GM10266 (cell line): ENCODE measurements at regions not wholly inside any gene's neighbourhood (a gene's known extent, or its start where the extent isn't known, plus 50 kb on each side); places are given as distances from the start of the nearest gene placed in this dataset.
A peak's percentile ranks its signal among the peaks of the same experiment; 100 is the strongest.
"Not testable (repeated sequence)": the region's sequence is repeated elsewhere in the genome, so short reads cannot be mapped to it uniquely, and the experiment has no call there.

ENCODE experiments used
- DNase-seq: peaks from one replicate; pipeline ENCODE4 v3.0.0; 2012; ENCODE audit errors: extremely low spot score
- TF ChIP-seq, protein P1 (sequence below): IDR thresholded peaks from 2 replicates; pipeline ENCODE4 v1.5.1; 2012; ENCODE audit warnings: mild to moderate bottlenecking, low read depth; ENCODE audit not compliant: control insufficient read depth, insufficient read depth; ENCODE audit errors: missing control alignments

DNA sequence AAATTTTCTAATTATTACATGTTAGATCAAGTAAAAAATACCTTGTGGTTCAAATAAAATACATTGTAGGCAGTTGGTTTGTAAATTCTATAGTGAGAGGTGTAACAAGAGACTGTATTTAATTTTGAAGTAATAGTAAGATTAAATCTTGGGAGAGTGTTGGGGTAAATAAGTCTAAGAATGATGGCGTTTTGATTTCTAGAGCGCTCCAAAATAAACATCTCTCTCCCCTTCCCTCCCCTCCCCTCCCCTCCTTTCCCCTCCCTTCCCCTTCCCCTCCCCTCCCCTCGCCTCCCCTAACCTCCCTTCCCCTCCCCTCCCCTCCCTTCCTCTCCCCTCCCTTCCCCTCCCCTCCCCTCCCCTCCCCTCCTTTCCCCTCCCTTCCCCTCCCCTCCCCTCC is 200.6 kb upstream of the EEF2KMT start:
- TF ChIP-seq, protein P1, sequence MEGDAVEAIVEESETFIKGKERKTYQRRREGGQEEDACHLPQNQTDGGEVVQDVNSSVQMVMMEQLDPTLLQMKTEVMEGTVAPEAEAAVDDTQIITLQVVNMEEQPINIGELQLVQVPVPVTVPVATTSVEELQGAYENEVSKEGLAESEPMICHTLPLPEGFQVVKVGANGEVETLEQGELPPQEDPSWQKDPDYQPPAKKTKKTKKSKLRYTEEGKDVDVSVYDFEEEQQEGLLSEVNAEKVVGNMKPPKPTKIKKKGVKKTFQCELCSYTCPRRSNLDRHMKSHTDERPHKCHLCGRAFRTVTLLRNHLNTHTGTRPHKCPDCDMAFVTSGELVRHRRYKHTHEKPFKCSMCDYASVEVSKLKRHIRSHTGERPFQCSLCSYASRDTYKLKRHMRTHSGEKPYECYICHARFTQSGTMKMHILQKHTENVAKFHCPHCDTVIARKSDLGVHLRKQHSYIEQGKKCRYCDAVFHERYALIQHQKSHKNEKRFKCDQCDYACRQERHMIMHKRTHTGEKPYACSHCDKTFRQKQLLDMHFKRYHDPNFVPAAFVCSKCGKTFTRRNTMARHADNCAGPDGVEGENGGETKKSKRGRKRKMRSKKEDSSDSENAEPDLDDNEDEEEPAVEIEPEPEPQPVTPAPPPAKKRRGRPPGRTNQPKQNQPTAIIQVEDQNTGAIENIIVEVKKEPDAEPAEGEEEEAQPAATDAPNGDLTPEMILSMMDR, result no peak
- no peak for DNase-seq

- TF ChIP-seq, protein P1, result no peak
- DNase-seq, result no peak
Measured at GRCh38 chr16:5296176-5296575, 198.6 kb upstream of the EEF2KMT start.

DNA sequence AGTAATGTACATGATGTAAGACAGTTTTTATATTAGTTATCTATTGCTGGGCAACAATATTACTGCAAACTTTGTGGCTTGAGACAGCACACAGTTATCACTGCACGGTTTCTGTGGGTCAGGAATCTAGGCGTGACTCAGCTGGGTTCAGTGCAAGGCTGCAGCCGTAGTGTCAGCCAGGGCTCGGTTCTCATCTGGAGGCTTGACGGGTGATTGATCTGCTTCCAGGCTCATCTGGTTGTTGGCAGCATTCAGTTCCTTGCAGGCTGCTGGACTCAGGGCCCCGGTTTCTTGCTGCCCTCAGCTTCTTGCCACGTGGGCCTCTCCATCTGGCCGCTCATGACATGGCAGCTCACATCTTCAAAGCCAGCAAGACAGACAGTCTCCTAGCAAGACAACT is 197.7 kb upstream of the EEF2KMT start:
- DNase-seq, result not testable (repeated sequence)

DNA sequence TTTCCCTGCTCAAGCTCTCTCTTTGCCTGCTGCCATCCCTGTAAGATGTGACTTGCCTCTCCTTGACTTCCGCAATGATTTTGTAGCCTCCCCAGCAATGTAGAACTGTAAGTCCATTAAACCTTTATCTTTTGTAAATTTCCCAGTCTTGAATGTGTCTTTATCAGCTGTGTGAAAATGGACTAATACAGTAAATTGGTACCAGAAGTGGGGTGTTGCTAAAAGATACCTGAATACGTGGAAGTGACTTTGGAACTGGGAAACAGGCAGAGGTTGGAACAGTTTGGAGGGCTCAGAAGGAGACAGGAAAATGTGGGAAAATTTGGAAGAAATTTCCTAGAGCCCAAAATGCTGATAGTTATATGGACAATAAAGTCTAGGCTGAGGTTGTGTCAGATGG is 184.6 kb upstream of the EEF2KMT start:
- DNase-seq, result not testable (repeated sequence)

DNA sequence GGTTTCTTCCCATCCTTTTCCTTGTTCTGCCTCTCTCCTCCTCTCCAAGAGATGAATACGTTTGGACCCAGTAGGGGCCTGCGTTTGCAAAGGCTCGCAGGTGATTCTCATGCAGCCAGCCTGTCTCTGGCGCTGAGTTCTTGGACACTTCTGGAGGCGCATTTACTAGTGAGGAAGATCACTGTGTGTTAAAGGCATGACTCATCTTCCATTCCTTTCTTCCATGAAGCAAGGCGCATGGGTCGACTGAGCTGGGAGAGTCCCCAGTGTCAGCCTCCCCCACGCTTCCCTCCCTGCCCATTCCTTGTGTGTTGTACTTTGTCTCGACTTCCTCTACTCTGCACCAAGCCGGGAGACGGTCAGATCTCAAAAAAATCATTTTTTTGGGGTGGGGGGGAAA is 159.9 kb upstream of the EEF2KMT start:
- DNase-seq, result no peak
- TF ChIP-seq, protein P1, result no peak

GRCh38 chr16:5252791-5253190 is 155.2 kb upstream of the EEF2KMT start:
- TF ChIP-seq, protein P1, result no peak
- no peak for DNase-seq

DNA sequence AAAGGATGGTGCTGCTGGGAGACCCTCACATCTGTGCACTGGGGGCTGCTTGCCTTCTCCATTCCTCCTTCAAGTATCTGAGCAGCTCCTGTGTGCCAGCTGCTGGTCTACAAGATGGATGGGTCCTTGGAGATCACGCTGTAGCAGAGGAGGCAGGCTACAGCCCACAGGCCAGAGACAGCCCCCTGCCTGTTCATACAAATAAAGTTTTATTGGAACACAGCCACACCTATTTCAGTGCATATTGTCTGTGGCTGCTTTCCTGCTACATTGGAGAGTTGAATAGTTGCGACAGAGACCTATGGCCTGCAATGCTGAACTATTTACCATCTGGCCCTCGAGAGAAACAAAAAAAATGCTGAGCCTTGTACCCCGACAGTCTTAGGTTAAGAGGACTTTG is 149.8 kb upstream of the EEF2KMT start:
- DNase-seq, result not testable (repeated sequence)

- not testable (repeated sequence) for DNase-seq
Measured at GRCh38 chr16:5240278-5240626, 142.7 kb upstream of the EEF2KMT start.

DNA sequence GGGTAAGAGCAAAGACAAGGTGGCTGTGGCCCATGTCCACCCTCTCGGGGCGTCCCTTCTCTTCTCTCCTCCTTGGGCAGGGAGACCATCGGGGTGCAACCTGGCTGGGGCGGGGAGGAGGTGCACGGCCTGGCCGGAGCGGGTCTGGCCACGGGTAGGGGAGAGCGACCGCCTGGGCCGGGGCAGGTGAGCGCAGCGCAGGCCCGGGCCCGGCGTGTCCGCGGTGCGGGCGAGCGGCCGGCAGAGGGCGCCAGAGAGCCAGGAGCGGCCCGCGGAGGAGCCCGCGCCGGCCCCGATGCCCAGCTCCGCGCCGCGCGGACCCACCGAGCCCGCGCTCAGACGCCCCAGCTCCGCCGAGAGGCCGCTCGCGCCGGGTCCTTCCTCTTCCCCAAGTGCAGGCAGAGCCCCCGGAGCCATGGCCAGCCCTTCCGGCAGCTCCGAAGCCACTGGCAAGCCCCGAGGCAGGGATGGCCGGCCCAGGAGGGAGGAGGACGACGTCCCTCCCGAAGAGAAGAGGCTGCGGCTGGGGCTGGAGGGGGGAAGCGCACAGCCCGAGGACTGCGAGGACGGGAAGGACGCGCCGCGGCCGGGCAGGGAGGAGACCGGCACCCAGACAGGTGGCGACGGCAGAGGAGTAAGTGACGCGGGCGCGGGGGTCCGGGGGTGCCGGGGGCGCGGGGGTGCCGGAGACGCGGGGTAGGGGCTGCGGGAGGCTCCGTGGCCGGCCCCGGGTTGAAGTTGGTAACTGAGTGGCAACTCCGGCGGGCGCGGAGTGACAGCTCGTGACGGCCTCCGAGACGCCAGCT is 142.1 kb upstream of the EEF2KMT start:
- TF ChIP-seq, protein P1, result peak; percentile 67
- DNase-seq, result peak; percentile 66

DNA sequence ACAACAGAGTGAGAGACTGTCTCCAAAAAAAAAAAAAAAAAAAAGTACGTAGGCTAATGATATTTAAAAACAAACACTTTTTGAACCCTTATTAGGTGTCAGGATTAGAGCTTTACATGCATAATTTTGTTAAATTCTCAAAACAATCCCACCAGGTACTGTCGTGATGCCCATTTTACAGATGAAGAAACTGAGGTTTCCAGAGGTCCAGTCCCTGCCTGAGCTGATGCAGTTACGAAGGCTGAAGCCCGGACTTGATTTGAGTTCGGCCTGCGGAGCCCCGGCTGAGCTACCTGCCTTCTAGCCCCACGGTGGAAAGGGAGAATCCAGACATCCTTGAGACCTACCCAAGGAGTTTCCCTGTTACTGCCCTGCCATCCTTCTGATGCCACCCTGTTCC is 137.5 kb upstream of the EEF2KMT start:
- TF ChIP-seq, protein P1, result no peak
- no peak for DNase-seq
